ENCODE measurements at regions not wholly inside any gene's neighbourhood (a gene's known extent, or its start where the extent isn't known, plus 50 kb on each side); places are given as distances from the start of the nearest gene placed in this dataset.
"Not testable (repeated sequence)": the region's sequence is repeated elsewhere in the genome, so short reads cannot be mapped to it uniquely, and the experiment has no call there.

- no peaks in the 10 kb centered on the region for H3K36me3 ChIP-seq (ENCODE audit: control insufficient read depth, insufficient read depth, low read length)
- 92% methylated on average over 3 of the region's 5 CpGs for WGBS (ENCODE audit: insufficient coverage, low lambda C conversion rate)
- H3K4me3 ChIP-seq (ENCODE audit: low read length), result no peak overlapping the region
- H3K27ac ChIP-seq (ENCODE audit: low read length), result no peak overlapping the region
- no peaks in the 10 kb centered on the region for H3K4me1 ChIP-seq (ENCODE audit: control insufficient read depth, insufficient read depth, low read length)
- H3K27me3 ChIP-seq (ENCODE audit: control insufficient read depth, insufficient read depth, low read length), result no peaks in the 10 kb centered on the region
- DNase-seq, result no peak
- peaks cover 4% of the 10 kb centered on the region for H3K9me3 ChIP-seq (ENCODE audit: control insufficient read depth, low read depth, low read length)
These were observed 114.0 kb upstream of the KRAS start for GRCh38 chr12:25364529-25365339.

GRCh38 chr12:25362646-25363045 lies 111.9 kb upstream of the KRAS start:
- Histone ChIP-seq H3K4me3 (ENCODE audit: low read length) (no peak overlapping the region), H3K27me3 (ENCODE audit: control insufficient read depth, insufficient read depth, low read length) (no peaks in the 10 kb centered on the region), H3K27ac (ENCODE audit: low read length) (no peak overlapping the region), H3K9me3 (ENCODE audit: control insufficient read depth, low read depth, low read length) (no peaks in the 10 kb centered on the region), H3K4me1 (ENCODE audit: control insufficient read depth, insufficient read depth, low read length) (no peaks in the 10 kb centered on the region), H3K36me3 (ENCODE audit: control insufficient read depth, insufficient read depth, low read length) (no peaks in the 10 kb centered on the region)
- WGBS (ENCODE audit: insufficient coverage, low lambda C conversion rate), result 100% methylated on average over 2 of the region's 4 CpGs
- DNase-seq, result no peak

- no CpG with 5 or more reads among the region's 2 CpGs for WGBS (ENCODE audit: insufficient coverage, low lambda C conversion rate)
- Histone ChIP-seq H3K4me3 (ENCODE audit: low read length) (no peak overlapping the region), H3K27me3 (ENCODE audit: control insufficient read depth, insufficient read depth, low read length) (no peaks in the 10 kb centered on the region), H3K27ac (ENCODE audit: low read length) (no peak overlapping the region), H3K9me3 (ENCODE audit: control insufficient read depth, low read depth, low read length) (no peaks in the 10 kb centered on the region), H3K4me1 (ENCODE audit: control insufficient read depth, insufficient read depth, low read length) (no peaks in the 10 kb centered on the region), H3K36me3 (ENCODE audit: control insufficient read depth, insufficient read depth, low read length) (no peaks in the 10 kb centered on the region)
- no peak for DNase-seq
These were observed 110.8 kb upstream of the KRAS start for GRCh38 chr12:25361511-25361910.

- H3K36me3 ChIP-seq (ENCODE audit: control insufficient read depth, insufficient read depth, low read length), result no peaks in the 10 kb centered on the region
- no peak for DNase-seq
- no peak overlapping the region for H3K27ac ChIP-seq (ENCODE audit: low read length)
- H3K4me1 ChIP-seq (ENCODE audit: control insufficient read depth, insufficient read depth, low read length), result no peaks in the 10 kb centered on the region
- H3K9me3 ChIP-seq (ENCODE audit: control insufficient read depth, low read depth, low read length), result no peaks in the 10 kb centered on the region
- H3K27me3 ChIP-seq (ENCODE audit: control insufficient read depth, insufficient read depth, low read length), result no peaks in the 10 kb centered on the region
- no peak overlapping the region for H3K4me3 ChIP-seq (ENCODE audit: low read length)
- no CpG with 5 or more reads among the region's 2 CpGs for WGBS (ENCODE audit: insufficient coverage, low lambda C conversion rate)
These were observed 106.9 kb upstream of the KRAS start for GRCh38 chr12:25357595-25357994.

GRCh38 chr12:25352942-25353341 lies 102.2 kb upstream of the KRAS start:
- DNase-seq; H3K27me3 ChIP-seq (ENCODE audit: control insufficient read depth, insufficient read depth, low read length); H3K4me3 ChIP-seq (ENCODE audit: low read length); H3K36me3 ChIP-seq (ENCODE audit: control insufficient read depth, insufficient read depth, low read length); H3K27ac ChIP-seq (ENCODE audit: low read length); H3K4me1 ChIP-seq (ENCODE audit: control insufficient read depth, insufficient read depth, low read length); H3K9me3 ChIP-seq (ENCODE audit: control insufficient read depth, low read depth, low read length): not testable (repeated sequence)
- WGBS (ENCODE audit: insufficient coverage, low lambda C conversion rate), result no CpG with 5 or more reads among the region's 2 CpGs

- no peak for DNase-seq
- H3K4me3 ChIP-seq (ENCODE audit: low read length), result no peak overlapping the region
- H3K27ac ChIP-seq (ENCODE audit: low read length), result no peak overlapping the region
- H3K9me3 ChIP-seq (ENCODE audit: control insufficient read depth, low read depth, low read length), result no peaks in the 10 kb centered on the region
- WGBS (ENCODE audit: insufficient coverage, low lambda C conversion rate), result no CpG with 5 or more reads among the region's 4 CpGs
- no peaks in the 10 kb centered on the region for H3K36me3 ChIP-seq (ENCODE audit: control insufficient read depth, insufficient read depth, low read length)
- H3K27me3 ChIP-seq (ENCODE audit: control insufficient read depth, insufficient read depth, low read length), result no peaks in the 10 kb centered on the region
- H3K4me1 ChIP-seq (ENCODE audit: control insufficient read depth, insufficient read depth, low read length), result no peaks in the 10 kb centered on the region
These were observed 101.6 kb upstream of the KRAS start for GRCh38 chr12:25352083-25352918.

- DNase-seq, result no peak
- WGBS (ENCODE audit: insufficient coverage, low lambda C conversion rate), result 100% methylated on average over 1 of the region's 1 CpG
These were observed 97.8 kb upstream of the KRAS start for GRCh38 chr12:25348593-25348895.

GRCh38 chr12:25347716-25348592 lies 97.2 kb upstream of the KRAS start:
- H3K4me3 ChIP-seq (ENCODE audit: low read length), result no peak overlapping the region
- no peak for DNase-seq
- no peaks in the 10 kb centered on the region for H3K9me3 ChIP-seq (ENCODE audit: control insufficient read depth, low read depth, low read length)
- no peak overlapping the region for H3K27ac ChIP-seq (ENCODE audit: low read length)
- no peaks in the 10 kb centered on the region for H3K36me3 ChIP-seq (ENCODE audit: control insufficient read depth, insufficient read depth, low read length)
- no CpG with 5 or more reads among the region's 4 CpGs for WGBS (ENCODE audit: insufficient coverage, low lambda C conversion rate)
- H3K27me3 ChIP-seq (ENCODE audit: control insufficient read depth, insufficient read depth, low read length), result no peaks in the 10 kb centered on the region
- H3K4me1 ChIP-seq (ENCODE audit: control insufficient read depth, insufficient read depth, low read length), result no peaks in the 10 kb centered on the region

More at GRCh38 chr12:25348593-25348895, 97.8 kb upstream of the KRAS start:
- H3K36me3 ChIP-seq (ENCODE audit: control insufficient read depth, insufficient read depth, low read length), result no peaks in the 10 kb centered on the region
- no peak overlapping the region for H3K4me3 ChIP-seq (ENCODE audit: low read length)
- no peak overlapping the region for H3K27ac ChIP-seq (ENCODE audit: low read length)
- no peaks in the 10 kb centered on the region for H3K9me3 ChIP-seq (ENCODE audit: control insufficient read depth, low read depth, low read length)
- H3K27me3 ChIP-seq (ENCODE audit: control insufficient read depth, insufficient read depth, low read length), result no peaks in the 10 kb centered on the region
- H3K4me1 ChIP-seq (ENCODE audit: control insufficient read depth, insufficient read depth, low read length), result no peaks in the 10 kb centered on the region

GRCh38 chr12:25341877-25342276 lies 91.1 kb upstream of the KRAS start:
- not testable (repeated sequence) for DNase-seq
- WGBS (ENCODE audit: insufficient coverage, low lambda C conversion rate), result no CpG with 5 or more reads among the region's 5 CpGs

GRCh38 chr12:25337916-25338315 lies 87.2 kb upstream of the KRAS start:
- Histone ChIP-seq H3K27me3 (ENCODE audit: control insufficient read depth, insufficient read depth, low read length) (no peaks in the 10 kb centered on the region), H3K9me3 (ENCODE audit: control insufficient read depth, low read depth, low read length) (no peaks in the 10 kb centered on the region), H3K4me3 (ENCODE audit: low read length) (no peak overlapping the region), H3K36me3 (ENCODE audit: control insufficient read depth, insufficient read depth, low read length) (no peaks in the 10 kb centered on the region), H3K27ac (ENCODE audit: low read length) (no peak overlapping the region), H3K4me1 (ENCODE audit: control insufficient read depth, insufficient read depth, low read length) (no peaks in the 10 kb centered on the region)
- 100% methylated on average over 1 of the region's 3 CpGs for WGBS (ENCODE audit: insufficient coverage, low lambda C conversion rate)
- no peak for DNase-seq

More at GRCh38 chr12:25341877-25342276, 91.1 kb upstream of the KRAS start:
- H3K36me3 ChIP-seq (ENCODE audit: control insufficient read depth, insufficient read depth, low read length); H3K4me1 ChIP-seq (ENCODE audit: control insufficient read depth, insufficient read depth, low read length); H3K4me3 ChIP-seq (ENCODE audit: low read length); H3K27me3 ChIP-seq (ENCODE audit: control insufficient read depth, insufficient read depth, low read length); H3K27ac ChIP-seq (ENCODE audit: low read length); H3K9me3 ChIP-seq (ENCODE audit: control insufficient read depth, low read depth, low read length): not testable (repeated sequence)
